GM18517 (cell line): ENCODE measurements at regions not wholly inside any gene's neighbourhood (a gene's known extent, or its start where the extent isn't known, plus 50 kb on each side); places are given as distances from the start of the nearest gene placed in this dataset.

Experiments used
- ATAC-seq: cut with Tn5 transposase; IDR thresholded peaks from one replicate; pipeline ENCODE4 v1.9.1; 2021; ENCODE audit warnings: mild to moderate bottlenecking, moderate library complexity; ENCODE audit not compliant: unreplicated experiment

DNA sequence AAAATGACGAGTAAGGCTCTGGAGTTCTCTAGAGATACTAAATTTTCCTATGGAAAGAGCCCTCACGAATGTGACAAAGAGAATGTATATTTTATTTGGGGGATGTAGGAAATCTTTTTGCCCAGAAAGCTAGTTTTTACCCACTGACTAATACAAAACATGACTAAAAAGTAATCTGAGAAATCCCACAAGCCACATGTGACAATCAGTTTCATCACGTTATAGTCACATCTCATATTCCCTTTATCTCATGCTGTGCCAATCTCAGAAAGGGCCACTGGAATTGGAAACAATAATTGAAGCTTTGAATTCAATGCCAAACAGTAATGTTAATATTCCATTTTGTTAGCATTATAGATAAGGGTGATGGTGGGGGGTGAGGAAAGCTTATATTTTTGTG lies 509.0 kb upstream of the GOLIM4 start:
- no peak for ATAC-seq

DNA sequence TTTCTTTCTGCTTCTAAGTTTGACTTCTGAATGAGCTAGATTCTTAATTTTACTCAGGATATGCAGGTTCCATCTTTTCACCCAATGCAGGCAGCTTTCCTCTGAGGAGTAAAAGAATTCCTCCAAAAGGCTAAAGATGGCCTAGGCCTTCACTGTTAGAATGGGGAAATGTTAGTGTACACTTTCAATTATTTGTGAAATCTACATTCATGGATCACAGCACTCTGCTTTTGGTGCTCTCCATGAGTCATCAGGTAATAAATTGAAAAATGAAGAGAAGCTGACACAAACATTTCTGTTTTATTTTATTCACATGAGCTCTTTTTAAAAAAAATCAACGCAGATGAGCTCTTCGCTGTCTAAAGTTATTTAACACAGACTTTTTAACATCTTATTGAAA lies 502.5 kb upstream of the GOLIM4 start:
- no peak for ATAC-seq

DNA sequence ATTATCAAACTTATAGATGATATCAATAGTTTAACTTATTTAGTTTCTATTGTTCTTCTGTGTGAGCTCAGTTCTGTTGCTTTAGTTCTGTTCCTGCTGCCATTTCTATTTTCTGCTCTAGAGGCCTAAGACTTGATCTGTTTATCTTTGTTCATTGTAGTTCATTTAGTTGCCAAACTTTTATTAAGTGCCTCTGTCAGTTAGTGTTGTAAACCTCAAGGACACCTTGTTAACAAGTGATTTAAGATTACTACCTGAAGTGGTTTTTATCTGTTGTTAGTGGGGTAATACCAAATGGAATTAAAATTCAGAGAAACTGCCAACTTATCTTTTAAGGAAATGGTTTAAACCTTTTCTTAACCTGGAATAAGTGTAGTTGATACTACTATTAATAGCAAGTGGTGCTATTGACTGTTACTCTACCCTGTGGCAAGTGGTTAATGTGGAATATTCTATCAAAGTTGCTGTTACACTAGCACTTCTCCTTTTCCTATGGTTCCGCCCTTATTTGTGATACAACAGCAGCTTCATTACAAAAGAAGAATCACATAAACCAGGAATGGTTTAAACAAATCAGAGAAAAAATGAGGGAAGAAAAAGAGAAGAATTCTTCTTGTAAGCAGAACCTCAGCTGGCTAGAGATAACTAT lies 500.6 kb upstream of the GOLIM4 start:
- ATAC-seq = no peak

DNA sequence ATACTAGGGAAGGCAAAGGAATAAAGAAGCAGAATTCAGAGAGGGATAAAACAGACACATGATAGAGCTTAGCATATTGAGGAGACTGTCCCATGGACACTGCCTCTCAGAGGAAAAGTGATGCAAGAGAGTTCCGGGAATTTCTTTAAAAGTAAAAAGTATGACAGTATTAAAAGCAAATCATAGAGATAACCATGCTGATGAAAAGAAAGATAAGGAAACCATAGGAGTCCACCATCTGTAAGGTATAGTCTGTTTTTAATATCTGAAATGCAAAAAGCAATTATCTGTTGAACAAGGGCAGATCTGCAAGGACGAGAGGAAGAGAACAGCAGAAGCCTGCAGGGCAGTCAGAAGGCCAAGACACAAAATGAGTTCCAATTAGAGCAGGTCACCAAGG lies 495.9 kb upstream of the GOLIM4 start:
- no peak for ATAC-seq

DNA sequence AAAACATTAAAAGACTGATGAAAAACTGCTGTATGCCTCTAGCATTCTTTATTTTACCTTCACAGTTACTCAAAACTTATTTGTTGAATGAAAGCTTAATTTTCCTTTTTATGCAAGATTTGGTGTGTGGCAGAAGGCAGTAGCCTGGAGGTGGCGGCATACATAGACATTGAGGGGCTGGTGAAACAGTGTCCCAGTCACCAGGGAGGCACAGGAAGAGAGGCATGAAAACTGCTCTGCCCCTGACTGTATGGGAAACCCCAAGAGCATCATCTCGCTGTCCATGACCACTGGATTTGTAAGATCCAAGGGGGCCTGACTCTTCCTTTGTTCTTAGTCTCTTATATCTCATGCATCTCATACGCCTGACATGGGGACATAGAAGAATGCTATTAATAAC lies 493.7 kb upstream of the GOLIM4 start:
- no peak for ATAC-seq

DNA sequence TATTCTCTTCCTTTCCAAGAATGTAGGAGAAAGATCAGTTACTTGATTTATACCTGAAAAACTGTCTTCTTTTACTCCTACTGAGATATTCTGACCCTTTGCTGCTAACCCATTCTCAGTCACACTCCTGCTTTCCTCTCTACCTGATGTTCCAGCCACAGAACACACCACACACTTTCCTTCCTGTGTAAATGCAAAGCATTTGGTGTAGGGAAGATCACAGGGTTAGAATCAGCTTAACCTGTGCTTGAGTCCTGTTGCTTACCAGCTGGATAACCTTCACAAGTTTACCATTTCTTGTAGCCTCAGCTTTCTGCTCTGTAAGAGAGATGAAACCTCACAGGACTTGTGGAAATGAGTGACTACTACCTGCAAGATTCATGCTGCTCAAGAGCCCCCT lies 489.8 kb upstream of the GOLIM4 start:
- ATAC-seq = no peak

DNA sequence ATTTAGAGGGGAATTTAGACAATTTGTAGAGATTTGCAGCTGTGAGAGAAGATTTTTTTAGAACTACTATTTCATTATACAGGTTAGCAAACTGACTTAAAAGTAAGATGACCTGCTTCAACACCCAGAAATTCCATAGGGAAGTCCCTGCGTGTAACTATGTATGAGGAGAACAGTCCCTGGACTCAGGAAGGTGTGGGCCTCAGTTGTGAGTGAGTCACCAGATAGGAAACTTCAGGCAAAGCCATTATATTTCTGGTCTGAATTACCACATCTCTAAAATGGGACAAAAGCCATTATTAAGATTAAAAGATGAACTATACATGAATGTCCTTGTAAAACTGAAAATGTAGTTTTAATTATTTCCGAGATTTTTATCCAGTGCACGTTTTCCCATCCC lies 488.3 kb upstream of the GOLIM4 start:
- no peak for ATAC-seq

DNA sequence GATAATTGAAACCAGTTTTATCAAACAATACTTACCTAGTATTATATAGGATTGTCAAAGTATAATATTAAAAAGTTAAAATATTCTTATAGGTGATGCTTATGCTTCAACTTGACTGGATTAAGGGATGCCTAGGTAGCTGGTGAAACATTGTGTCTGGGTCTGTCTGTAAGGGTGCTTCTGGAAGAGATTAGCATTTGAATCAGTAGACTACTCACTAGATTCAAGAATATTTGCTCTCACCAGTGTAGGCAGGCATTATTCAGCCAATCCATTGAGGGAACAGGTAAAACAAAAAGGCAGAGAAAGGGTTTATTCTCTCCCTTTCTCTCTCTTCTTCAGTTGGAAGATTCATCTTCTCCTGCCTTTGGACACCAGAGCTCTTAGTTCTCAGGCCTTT lies 486.8 kb upstream of the GOLIM4 start:
- ATAC-seq = no peak

DNA sequence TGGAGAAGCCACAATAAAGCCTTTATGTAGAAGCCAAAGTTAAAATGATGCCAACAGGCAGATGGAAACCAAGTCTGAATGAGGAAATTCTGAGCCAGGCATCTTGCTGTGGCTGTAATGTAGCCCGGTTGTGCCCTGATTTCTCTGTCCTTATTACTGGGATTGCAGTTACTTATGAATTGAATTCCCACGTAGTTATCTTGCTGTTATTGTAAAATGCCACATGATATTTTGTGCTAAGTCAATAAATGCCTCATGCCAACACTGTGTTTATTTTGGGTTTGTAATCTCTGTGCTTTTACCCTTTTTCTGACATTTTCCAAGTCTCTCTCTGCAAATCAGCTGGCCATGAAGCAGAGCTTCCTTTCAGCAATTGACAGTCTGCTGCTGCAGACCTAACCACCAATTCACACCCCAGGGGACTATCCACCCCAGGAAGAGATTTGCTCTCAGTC lies 486.1 kb upstream of the GOLIM4 start:
- no peak for ATAC-seq

DNA sequence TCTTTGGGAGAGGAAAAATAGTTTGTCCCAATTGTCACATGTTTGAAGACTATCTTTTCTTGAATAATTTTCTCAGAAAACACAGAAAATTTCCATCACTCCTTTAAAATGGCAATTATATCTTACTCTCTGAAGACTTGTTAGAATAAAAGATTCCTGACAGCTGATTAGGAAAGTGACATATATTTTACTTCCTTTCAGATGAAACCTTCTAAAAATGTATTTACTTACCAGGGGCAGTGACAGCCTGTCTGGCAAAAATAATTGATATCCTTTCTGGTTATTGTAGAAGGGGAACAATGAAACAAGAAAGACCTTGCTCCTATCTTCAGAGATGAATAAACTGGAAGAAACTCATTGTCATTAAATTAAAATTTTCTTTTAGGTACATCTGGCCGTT lies 483.3 kb upstream of the GOLIM4 start:
- no peak for ATAC-seq

DNA sequence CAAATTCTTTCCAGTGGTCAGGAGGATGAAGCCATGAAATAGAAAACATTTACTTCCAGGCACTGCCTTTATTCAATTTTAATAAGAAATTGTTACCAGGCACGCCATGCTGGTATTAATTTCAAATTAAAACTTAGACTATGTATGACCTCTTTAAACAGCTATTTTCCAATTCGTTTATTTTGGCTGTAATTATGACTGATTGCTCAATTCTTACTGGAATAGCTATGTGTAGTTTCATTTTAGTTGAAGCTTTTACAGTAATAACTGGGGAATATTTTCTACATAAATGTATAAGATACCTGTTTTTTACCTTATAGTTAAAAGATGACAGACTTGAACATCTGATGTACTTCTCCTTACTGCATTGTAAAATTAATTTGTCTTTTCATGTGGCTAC lies 480.0 kb upstream of the GOLIM4 start:
- no peak for ATAC-seq

DNA sequence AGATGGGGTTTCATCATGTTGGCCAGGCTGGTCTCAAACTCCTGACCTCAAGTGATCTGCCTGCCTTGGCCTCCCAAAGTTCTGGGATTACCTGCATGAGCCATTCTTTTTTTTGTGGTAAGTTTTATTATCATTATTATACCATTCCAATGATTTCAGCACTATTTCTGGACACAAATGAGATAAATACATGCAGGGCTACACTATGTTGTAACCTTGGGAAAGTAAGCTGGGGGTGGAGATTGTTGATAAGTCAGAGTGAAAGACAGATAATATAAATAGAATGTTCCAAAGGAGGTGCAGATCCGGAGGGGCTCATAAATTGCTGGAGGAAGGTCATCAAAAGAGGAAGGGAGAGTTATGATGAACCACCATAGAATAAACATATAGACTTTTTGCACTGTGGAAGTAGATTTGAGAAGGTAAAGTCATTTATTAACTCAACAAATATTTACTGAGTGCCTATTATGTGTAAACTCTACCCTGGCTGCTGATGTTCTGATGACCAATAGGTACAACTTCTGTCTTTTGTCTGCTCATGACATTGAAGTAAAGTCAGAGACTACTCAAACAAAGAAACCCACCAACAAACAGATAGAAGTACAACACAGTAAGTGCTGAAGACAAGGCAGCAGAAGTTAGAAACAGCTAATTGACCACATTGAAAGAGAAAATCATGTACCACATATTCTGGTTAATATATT lies 478.9 kb upstream of the GOLIM4 start:
- peak; percentile 58 for ATAC-seq

DNA sequence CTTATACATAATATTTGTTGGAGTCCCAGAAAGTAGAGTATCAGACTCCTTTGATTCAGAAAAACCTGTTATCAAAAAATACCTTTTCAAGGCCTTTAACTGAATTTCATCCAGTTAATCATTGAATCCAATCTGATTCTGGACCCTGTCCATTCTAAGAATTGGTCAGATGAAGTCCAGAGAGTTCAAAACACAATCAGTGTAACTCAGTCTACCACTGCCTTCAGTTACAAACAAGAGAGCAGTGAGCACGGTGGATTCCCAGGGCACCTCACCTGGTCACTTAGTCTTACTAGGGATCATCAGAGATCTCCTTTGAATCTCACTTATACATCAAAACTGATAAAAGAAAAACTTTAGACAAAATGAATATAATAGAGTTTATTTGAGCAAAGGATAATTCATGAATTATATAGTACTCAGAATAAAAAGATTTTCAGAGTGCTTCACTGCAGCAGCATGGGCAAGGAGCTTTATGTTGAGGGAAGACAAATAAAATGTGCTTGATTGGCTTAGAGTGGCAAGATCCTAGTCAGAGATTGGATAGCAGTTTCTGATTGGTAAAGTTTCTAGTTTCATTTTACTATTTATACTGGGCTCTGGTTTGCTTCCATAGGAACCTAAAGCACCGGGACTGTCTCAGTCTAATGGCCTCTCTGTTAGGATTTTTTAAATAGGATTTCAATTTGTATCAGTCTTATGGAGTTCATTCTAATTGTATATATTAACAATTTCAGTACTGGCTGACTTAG lies 474.9 kb upstream of the GOLIM4 start:
- ATAC-seq = no peak

DNA sequence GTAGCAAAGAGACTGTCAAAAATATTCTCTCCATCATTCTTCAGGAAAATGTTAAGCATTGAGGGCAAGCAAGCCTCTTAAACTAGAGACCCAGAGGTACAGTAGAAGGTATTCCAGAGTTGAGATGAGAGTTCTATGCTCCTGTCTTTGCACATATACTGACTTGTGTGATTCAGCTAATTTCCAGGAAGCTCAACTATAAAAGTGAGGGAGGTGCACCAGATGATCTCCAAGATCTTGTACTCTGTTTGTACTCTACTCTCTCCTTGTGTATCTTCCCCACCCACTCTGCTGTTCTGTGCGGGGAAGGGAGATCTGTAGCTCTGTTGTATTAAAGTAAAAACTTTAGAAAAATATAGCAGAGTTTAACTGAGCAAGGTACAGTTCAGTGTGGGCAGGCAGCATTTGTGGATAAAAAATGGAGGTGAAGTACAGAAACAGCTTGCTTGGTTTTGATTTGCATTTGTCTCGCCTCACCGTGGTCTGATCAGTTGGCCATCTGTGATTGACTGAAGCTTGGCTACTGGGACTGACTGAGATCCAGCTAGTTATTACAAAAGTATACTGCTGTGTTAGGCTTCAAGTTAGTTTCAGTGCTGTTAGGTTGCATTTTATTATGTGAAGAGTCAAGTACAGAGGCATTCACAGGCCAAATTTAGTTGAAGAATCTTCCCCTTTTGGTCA lies 463.1 kb upstream of the GOLIM4 start:
- no peak for ATAC-seq

DNA sequence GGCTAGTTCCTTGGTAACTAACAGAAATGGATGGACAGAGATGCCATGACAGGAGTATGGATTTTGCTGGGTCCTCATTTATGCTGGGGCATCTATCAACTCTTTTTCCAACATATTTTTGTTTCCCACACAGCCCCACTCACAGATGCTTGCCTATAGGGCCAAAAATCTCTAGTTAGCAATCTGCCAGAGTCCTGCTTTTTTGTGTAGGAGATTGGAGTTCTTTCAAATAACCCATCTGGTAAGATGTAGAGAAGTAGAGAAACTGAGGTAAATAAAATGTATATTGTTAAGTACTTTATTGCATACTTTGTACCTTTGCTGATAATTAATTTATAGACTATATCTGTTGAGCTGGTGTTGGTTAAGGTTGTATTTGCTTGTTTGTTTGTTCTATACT lies 456.5 kb upstream of the GOLIM4 start:
- ATAC-seq = no peak

DNA sequence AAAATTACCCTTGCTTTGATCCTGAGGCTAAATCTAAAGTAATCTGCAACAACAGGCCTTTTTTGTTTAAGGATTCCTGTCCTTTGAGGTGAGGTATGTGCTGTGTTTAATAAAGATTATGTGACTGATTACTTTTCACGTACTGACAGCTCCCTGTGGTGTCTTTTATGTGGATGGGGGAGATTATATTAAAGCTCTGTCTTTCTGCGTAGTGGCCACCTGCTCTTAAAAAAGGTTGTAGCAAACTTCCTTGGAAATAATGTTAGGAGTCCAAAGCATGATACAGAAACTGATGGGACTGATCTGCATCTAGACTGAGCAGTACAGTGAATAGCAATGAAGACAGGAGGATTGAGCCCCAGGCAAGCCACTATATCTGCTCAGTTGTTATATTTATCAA lies 453.0 kb upstream of the GOLIM4 start:
- no peak for ATAC-seq

DNA sequence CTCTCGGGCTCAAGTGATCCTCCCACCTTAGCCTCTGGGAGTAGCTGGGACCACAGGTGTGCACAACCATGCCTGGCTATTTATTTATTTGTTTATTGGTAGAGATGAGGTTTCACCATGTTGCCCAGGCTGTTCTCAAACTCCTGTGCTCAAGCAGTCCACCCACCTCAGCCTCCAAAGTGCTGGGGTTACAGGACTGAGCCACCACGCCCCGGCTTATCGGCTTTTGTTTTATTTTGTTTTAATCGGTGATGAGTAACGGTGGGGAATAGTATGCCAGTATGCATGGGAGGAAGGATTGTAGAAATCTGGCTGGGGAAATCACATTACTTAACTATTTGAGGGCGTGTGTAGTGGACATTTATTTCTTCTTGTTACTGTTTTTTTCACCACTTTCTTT lies 451.0 kb upstream of the GOLIM4 start:
- ATAC-seq = no peak

DNA sequence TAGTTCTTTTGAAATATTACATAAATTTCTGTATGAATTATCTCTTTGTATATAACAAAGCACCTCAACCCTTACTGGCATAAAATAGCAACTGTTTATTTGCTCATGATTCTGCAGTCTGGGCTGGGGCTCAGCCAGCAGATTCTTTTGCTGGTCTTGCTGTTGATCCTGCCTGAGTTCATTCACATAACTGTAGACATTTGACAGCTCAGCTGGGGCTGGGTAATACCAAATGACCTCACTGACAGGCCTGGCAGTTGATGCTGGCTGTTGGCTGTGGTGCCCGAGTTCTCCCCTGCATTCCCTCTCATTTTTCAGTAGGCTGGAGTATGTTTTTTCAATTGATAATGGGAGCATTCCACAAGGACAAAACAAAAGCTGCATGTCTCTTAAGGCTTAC lies 449.9 kb upstream of the GOLIM4 start:
- ATAC-seq = no peak

DNA sequence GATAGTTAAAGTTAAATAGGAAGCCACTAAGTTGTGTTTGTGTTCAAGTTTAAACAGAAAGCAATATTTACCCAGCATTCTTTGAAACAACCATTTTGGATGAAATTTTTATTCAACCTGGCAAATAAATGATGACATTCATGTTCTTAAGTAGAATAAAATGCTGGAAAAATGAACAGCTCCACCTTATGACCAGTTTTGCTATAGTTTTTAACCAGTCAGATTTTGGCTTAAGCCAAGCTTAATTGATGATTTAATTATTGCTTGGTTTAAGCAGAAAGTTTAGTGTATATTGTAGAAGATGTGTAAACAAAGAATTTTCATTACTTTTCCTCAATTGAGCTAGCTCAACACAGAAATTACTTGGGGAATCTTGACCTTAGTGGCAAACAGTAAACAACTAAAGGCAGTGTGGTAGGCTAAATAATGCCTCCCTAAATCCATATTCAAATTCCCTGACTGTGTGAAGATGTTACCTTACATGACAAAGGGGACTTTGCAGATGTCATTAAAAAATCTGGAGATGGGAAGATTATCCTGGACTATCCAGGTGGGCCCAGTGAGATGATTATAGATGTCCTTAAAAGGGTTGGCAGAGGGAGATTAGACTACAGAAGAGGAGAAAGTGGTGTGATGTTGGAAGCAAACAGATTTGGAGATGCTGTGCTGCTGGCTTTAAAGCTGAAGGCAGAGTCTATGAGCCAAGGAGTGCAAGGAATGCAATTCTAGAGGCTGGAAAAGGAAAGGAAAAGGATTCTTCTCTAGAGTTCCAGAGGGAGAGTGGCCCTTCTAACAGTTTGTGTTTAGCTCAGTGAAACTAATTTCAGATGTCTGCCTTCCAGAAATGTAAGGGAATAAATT lies 448.6 kb upstream of the GOLIM4 start:
- no peak for ATAC-seq

DNA sequence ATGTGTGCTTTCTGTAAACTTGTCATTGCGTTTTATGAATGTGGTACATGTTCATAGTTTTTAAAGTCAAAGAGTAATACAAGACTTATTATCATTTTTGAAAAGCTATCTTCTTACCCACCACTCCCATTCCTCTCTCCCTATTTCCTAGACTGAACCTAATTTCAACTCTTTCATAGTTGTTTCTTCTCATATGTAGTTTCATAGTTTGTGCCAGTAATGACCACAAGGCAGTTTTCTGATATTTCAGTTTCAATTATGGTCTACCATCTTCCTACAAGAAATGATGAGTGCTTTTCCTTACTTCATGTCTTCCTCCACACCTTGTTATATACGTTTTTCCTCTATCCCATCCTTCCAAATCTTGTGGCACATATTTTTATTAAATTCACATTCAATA lies 445.0 kb upstream of the GOLIM4 start:
- ATAC-seq = no peak

DNA sequence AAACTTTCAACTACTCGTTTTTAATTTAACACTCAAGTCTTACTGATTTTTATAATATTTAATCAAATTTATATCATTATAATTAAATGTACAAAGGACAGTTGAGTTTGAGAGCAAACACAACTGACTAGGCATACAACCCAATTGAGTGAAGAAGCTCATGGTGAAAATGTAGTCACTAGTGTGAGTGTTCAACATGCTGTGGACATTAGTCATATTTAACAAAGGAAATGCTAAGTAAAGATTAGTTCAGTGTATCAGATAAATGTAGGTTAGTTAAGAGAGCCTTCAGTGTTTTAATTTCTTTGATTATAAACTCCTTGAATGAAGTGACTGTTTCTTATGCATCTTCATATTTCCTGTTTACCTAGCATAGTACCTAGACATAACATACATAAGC lies 444.2 kb upstream of the GOLIM4 start:
- no peak for ATAC-seq
